ENCODE measurements at regions not wholly inside any gene's neighbourhood (a gene's known extent, or its start where the extent isn't known, plus 50 kb on each side); places are given as distances from the start of the nearest gene placed in this dataset.
"Not testable (repeated sequence)": the region's sequence is repeated elsewhere in the genome, so short reads cannot be mapped to it uniquely, and the experiment has no call there.

DNA sequence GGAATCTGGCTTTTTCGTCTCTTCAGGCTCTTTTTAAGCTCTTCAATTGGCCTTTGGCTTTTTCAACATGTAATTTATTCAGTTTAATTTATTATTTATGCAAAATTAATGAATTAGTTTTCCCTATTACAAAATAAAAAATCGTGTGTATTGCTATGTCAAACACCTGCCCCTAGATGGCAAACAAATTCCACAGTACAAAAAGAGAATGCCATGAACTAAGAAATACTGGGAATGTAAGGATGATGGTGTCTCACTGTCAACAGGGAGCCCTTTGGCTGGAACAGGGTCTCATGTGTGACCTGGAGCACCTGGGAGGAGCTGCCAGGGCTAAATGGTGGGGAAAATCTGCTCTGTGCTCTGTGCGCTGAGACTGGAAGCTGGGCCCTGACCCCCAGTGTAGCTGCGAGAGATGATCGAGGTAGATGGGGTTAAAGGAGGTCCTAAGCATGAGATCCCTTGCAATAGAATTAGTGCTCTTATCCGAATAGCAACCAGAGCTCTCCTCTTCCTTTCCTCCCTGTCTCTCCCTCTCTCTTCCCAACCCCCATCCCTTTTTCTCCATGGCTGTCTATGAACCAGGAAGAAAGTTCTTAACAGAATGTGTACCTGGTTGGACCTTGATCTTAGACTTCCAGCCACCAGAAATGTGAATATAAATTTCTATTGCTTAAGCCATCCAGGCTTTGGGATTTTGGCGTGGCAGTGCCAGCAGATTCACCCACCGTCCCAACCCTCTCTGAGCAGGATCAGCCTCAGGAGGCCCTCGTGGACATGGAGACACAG lies 1183.5 kb downstream of the RPIA start:
- not testable (repeated sequence) for DNase-seq (ENCODE audit: low read depth)

DNA sequence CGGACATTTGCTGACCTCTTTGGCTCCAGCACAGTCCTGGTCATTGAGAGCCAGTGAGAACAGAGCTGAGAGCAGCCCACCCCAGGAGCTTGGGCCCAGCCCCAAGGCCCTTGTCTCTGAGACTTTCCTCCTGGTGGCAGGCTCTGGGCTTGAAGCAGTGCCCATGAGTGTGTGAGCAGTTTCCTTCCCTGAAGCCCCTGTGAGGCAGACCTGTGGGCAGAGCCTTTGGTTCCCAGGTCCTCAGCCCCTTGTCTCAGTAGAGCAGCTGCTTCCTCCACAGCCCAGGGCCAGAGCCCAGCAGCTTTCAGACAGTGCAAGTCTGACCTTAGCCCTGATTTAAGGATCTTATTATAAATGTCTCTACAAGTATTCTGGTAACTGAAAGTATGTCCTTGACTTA lies 1185.0 kb downstream of the RPIA start:
- DNase-seq (ENCODE audit: low read depth) = not testable (repeated sequence)

DNA sequence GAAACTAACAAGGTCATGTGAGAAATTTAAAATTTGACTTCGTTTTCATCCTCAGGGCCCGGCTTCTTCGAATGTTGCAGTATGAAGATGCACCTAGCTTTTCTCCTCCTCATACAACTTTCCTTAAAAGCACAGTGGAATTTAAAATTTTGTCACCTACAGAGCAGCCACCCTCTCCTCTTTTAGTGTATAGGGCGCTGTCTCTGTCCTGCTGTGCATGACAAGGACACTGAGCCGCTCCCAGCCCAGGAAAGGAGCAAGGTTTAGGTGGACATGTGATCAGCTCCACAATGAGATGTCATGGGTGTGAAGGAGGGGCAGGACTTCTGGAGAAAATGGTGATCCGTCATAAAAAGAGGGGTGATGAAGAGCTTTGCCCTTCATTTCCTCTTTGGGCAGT lies 1185.4 kb downstream of the RPIA start:
- DNase-seq (ENCODE audit: low read depth) = not testable (repeated sequence)

DNA sequence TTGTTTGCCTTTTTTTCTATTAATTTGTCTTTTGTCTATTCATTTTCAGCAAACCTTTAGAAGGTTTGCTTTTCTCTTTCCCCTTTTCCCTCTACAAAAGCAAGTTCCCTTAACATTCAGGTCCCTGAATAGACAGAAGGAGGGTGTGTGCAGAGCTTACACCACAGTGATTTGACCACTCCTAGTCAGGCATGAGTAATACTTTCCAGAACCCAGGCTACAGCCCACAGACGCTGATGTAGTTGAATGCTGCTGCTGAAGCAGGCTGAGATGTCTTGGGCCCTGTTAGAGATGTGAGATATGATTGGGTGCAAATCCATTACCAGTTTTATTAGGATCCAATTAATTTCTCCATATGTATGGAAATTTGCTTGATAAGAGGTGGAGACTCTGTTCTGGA lies 1191.4 kb downstream of the RPIA start:
- not testable (repeated sequence) for DNase-seq (ENCODE audit: low read depth)

DNA sequence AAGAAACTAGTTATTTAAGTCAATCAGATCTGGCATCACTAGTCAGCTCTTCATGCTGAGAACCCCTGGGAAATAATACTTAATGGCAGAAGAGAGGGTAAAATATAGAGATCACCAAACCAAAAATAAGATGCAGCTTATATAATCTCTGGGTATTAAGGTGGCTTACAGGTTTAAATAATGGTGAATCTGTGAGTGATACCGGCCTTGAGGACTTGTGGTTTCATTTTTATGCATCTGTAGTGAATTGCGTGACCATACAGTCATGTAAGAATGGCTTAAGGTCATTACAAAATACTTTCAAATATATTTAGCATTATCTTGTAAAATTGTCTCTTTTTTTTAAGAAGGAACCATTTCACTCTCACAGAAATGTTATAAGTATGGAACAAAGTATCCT lies 1192.2 kb downstream of the RPIA start:
- not testable (repeated sequence) for DNase-seq (ENCODE audit: low read depth)

DNA sequence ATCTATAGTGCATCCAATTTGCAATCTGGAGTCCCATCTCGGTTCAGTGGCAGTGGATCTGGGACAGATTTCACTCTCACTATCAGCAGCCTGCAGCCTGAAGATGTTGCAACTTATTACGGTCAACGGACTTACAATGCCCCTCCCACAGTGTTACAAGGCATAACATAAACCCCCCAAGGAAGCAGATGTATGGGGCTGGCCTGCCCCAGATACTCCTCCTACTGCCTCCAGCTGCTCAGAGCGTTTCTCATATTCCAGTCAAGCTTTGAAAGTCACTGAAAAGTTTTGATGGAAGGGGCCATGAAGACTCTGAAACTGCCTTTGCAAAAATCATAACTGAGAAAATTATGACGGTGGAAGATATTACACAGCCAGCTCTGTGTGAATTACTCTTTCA lies 1193.6 kb downstream of the RPIA start:
- DNase-seq (ENCODE audit: low read depth) = not testable (repeated sequence)

DNA sequence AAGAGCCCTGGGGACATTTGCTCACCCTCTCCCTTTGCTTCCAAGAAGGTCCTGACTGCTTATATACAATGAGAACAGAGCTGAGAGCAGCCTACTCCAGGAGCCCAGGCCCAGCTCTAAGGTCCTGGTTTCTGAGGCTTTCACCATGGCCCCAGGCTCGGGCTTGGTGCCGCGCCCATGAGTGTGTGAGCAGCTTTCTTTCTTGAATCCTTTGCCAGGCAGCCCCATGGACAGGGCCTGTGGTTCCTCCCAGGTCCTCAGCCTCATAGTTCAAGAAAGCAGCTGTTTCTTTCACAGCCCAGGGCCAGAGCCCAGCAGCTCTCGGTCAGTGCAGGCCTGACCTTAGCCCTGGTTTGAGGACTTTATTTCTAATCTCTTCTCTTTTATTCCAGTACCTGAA lies 1197.2 kb downstream of the RPIA start:
- DNase-seq (ENCODE audit: low read depth) = not testable (repeated sequence)

DNA sequence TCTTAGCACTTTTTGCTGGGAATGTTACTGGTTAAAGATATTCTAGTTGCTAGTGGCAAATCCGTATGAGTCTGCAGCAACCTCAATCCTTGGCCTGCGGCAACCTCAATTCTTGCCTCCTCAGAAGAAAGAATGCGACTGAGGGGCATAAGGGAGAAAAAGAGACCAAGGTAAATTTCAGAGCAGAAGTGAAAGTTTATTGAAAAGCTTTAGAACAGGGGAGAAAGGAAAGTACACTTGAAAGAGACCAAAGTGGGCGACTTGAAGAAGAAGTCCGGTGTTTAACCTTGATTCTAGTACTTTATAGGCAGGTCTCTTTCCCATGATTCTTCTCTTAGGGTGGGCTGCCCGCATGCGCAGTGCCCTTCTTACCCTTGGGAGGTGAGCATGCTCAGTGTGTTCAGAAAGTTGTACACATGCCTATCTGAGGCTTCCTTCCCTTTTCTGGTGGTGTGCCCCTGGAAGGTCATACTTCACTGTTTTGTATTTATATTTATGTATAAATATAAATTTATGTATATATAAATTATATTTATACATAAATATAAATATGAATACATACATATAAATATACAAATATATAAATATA lies 1198.8 kb downstream of the RPIA start:
- not testable (repeated sequence) for DNase-seq (ENCODE audit: low read depth)

DNA sequence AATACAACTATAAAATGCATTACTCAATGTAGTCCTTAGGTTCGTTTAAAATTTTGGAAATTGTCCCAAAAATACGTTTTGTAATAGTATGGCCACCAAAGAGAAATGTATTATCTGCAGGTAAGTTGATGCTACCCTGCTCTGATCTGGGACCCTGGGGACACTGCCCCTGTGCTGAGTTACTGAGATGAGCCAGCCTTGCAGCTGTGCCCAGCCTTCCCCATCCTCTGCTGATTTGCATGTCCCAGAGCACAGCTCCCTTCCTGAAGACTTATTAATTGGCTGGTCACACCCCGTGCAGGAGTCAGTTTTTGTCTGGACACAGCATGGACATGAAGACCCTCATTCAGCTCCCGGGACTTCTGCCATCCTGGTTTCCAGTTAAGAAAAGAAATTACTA lies 1203.5 kb downstream of the RPIA start:
- DNase-seq (ENCODE audit: low read depth) = not testable (repeated sequence)

DNA sequence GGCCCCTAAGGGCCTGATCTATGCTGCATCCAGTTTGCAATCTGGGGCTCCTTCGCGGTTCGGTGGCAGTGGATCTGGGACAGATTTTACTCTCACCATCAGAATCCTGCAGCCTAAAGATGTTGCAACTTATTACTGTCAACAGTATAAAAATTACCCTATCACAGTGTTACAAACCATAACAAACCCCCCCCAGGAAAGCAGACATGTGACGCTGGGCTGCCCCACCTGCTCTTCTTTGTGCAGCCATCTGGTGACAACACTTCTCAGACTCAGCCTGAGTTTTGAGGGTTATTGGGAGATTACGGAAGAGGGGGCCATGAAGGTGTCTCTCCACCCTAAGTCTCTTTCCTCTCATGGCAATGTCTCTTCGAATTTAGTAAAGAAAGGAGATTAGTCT lies 1204.2 kb downstream of the RPIA start:
- not testable (repeated sequence) for DNase-seq (ENCODE audit: low read depth)

DNA sequence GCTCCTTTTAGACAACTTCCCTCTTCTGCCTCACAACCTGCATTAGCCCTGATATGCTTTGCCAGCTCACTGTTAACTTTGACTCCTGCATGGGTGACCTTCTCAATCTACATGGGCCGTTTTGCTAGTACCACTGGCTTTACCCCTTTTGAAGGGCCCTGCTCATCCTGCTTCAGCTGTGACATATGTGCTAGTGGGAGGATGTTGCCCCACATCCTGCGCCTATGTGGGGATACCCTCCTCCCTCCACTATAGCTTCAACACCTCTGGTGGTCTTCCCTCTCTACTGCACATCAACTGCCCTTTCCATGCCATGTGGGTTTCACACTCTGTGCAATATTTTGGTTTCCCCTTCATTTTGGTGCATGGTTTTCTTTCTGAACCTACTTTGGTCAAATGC lies 1235.5 kb downstream of the RPIA start:
- DNase-seq (ENCODE audit: low read depth) = not testable (repeated sequence)

DNA sequence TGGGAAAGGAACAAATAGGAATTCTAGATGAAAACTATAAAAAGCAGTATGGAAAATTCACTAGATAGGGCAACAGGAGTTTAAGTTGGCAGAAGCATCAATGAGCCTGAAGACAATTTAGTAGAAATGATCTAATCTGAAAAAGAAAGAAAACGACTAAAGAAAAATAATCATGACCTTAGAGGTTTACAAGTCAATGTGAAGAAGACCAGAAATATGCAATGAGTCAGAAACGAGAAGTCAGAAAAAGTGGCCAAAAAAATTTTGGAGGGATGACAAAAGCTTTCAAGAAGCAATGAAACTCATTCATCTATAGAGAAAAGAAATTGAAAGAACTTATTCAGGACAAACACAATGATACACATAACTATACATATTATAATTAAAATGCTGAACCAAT lies 1244.0 kb downstream of the RPIA start:
- DNase-seq (ENCODE audit: low read depth) = peak; percentile 2

DNA sequence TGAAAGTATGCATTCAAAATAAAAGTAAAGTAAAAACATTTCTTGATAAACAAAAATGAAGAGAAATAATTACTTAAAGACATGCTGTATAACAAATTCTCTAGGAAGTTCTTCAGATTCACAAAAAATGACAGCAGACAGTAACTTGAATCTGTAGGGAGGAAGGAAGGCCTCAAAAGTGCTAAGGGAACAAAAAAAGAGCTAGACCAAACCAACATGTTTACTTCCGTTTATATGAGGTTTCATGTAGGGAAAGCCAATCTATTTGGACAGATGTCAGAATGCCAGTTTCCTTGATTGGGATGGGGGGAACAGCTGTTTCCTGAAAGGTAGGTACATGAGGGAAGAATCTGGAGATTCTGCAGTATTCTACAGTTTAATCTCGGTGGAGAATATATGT lies 1244.5 kb downstream of the RPIA start:
- not testable (repeated sequence) for DNase-seq (ENCODE audit: low read depth)

DNA sequence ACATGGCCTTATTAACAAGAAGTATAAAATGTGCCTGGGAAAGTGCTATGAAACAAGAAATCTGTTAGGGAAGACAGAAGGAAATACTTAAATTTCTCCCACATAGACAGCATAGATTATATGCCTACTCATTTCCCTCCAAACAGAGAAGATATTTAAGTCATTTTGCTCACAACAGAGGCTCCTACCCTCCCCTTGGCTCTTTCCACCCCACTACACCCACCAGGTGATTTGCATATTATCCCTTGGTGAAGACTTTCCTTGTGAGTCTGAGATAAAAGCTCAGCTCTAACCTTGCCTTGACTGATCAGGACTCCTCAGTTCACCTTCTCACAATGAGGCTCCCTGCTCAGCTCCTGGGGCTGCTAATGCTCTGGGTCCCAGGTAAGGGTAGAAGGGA lies 1245.1 kb downstream of the RPIA start:
- not testable (repeated sequence) for DNase-seq (ENCODE audit: low read depth)

DNA sequence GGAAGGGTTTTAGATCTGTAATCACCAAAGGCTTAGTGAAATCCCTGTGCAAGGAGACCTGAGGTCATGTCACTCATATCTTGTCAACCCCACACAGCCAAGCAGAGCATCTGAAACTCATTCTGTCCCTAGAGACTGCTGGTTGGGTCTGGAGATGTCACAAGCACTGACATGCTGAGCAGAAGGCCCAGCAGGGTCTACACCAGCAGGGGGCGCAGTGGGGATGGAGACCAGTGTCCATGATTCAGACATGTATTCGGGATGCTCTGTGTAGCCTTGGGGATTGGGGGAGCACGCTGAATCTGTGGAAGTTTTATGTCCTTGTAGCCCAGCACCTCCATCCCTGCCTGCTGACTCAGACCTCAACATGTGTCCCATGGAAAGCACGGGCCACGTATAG lies 1247.3 kb downstream of the RPIA start:
- not testable (repeated sequence) for DNase-seq (ENCODE audit: low read depth)

DNA sequence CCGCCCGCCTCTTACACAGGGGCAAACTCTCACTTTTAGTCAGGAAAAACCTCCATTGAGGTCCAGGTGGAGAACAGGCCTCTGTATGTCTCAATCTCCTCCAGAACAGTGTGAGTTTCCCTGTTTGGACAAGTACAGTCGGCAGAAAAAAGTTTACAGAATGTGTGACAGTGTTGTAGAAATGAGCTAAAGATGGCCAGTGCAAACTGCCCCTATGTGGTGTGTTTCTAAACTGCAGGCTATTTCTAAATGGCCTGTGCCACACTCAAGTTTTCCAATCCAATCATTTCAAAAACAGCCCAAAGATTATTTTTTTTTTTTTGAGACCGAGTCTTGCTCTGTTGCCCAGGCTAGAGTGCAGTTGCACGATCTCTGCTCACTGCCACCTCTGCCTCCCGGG lies 1252.8 kb downstream of the RPIA start:
- not testable (repeated sequence) for DNase-seq (ENCODE audit: low read depth)

DNA sequence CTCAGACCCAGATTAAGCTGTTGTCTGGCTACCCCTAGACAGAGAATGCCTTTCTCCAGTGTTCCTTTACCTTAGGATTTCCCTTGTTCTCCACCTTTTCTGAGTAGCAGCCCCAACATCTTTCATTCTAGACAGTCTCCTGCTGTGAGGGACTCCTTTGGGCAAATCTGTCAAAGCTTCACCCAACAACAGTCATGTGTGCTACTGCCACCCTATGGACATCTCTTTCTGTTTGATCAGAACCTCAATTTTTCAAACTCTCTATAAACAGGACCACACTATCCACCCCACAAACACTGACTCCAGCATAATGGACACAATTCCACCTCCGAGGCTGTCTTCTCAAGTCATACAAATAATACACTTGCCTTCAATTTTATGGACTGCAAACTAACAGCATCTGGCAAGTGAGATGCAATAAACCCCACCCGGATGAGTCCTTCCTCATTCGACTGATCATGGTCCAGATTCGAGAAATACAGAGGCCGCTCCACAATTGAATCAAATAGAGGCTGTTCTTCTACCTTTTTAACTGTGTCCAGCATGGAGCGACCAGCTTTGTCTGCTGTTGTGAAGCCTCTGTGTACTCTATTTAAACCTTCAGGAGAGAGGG lies 1253.6 kb downstream of the RPIA start:
- DNase-seq (ENCODE audit: low read depth) = not testable (repeated sequence)

DNA sequence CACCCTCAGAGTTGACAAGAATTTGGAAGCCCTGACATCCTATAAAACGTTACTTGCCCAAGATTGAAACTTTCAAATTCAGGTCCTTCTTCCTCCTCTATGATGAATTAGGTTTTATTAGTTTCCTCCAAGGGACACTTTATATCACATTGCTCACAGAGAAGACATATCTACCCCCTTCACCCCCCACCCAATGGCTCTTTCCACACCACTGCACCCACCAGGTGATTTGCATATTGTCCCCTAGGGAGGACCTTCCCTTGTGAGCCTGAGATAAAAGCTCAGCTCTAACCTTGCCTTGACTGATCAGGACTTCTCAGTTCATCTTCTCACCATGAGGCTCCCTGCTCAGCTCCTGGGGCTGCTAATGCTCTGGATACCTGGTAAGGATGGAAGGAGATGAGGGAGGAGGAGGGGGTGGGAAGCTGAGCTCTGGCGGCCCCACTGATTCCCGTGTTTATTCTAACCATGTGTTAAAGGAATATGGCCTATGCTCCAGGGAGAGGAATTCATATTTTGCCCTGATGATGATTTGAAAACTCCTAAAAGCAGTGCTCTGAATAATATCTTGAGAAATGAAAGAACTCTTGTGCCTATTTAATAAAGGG lies 1255.8 kb downstream of the RPIA start:
- DNase-seq (ENCODE audit: low read depth) = not testable (repeated sequence)

DNA sequence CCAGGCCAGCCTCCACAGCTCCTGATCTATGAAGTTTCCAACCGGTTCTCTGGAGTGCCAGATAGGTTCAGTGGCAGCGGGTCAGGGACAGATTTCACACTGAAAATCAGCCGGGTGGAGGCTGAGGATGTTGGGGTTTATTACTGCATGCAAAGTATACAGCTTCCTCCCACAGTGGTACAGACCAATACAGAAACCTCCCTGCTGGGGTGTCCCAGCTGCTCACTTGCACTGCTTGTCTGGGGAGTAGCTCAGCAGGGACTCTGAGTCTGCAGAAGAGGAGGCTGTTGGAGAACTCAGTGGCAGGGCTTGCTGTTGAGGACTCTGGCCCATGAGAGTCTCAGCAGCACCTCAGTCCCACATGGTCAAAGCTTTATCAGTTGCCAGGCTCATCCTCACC lies 1256.6 kb downstream of the RPIA start:
- not testable (repeated sequence) for DNase-seq (ENCODE audit: low read depth)

DNA sequence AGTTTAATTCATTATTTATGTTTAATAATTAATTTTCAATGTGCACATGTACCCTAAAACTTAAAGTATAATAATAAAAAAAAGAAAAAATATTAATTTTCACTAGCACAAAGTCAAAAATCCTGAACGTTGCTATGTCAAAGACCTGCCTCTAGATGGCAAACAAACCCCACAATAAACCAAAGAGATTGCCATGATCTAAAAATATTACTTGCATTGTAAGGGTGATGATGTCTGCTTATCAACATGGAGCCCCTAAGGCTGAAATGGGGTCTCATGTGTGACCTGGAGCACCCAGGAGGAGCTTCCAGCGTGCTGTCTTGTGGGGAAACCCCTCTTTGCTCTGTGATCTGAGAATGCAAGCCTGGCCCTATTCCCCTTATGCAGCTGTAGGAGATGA lies 1259.3 kb downstream of the RPIA start:
- not testable (repeated sequence) for DNase-seq (ENCODE audit: low read depth)

DNA sequence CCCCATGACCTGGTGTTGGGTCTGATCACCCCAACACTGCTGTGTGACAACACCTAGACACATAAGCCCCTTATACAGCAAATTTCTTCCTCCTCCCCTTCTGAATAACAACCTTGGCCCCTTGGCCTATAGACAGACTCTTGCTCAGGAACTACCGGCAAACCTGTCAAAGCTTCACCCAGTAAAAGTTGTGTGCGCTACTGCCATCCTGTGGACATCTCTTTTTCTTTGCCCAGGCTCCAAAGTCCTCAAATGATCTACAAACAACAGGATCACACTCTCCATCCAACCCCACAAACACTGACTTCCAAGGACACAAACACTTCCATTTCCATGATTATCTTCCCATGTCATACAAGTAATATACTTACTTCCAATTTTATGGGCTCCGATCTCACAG lies 1265.8 kb downstream of the RPIA start:
- DNase-seq (ENCODE audit: low read depth) = not testable (repeated sequence)

DNA sequence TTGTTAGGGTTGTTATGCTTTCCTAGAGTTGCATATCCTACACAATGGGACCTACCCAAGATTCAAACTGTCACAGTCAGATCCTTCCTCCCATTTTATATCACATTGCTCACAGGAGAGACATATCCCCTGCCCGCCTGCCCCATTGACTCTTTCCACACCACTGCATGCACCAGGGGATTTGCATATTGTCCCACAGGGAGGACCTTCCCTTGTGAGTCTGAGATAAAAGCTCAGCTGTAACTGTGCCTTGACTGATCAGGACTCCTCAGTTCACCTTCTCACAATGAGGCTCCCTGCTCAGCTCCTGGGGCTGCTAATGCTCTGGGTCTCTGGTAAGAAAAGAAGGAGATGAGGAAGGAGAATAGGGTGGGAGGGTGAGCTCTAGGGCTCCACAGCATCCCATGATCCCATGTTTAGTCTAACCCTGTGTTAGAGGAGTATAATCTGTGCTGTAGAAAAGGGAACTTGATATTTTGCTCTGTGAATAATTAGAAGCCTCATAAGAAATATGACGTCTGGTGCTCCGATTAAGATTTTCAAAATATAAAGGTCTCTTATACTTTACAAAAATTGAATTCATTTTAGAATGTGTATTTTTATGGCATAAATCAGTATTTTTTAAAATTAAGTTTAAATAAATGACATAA lies 1268.4 kb downstream of the RPIA start:
- not testable (repeated sequence) for DNase-seq (ENCODE audit: low read depth)

All from EH (cell line).